H1 (cell line): ENCODE measurements at regions not wholly inside any gene's neighbourhood (a gene's known extent, or its start where the extent isn't known, plus 50 kb on each side); places are given as distances from the start of the nearest gene placed in this dataset.

Experiments
- CTCF ChIA-PET: fragments of 300-600 bp; sonication (Branson Sonifier 250); formaldehyde crosslinking; loops from one replicate; lab custom pipeline; 2021; ENCODE audit not compliant: partially characterized antibody; lab: Charles Lee
- POLR2A ChIA-PET: fragments of 300-600 bp; sonication (Branson Sonifier 250); formaldehyde crosslinking; loops from one replicate; lab custom pipeline; 2021; ENCODE audit warnings: inconsistent platforms; ENCODE audit not compliant: partially characterized antibody; lab: Charles Lee
- DNase-seq, 2 experiments: peaks; one replicate each; pipeline versions ENCODE4 v3.0.0 to v3.0.0-alpha.2; 2010 to 2022; ENCODE audit warnings: low spot score in 2 of 2, low read depth in 1 of 2, mixed read lengths in 1 of 2
- FAIRE-seq: peaks from 2 replicates; lab custom pipeline; 2011; peaks lifted over from hg19 to GRCh38; lab: Jason Lieb, UNC
- H2AFZ ChIP-seq: 2 replicates; pipeline ENCODE4 v1.8.1; 2012; ENCODE audit warnings: low read length, inconsistent platforms
- H2AK5ac ChIP-seq: 2 replicates; pipeline ENCODE4 v1.6.1; 2013; ENCODE audit warnings: low read depth, low read length
- H2BK120ac ChIP-seq: replicated peaks from 2 replicates; pipeline ENCODE3; 2013; ENCODE audit warnings: low read depth, low read length, inconsistent platforms
- H2BK12ac ChIP-seq: 2 replicates; pipeline ENCODE4 v1.6.1; 2013; ENCODE audit warnings: low read depth, low read length
- H2BK15ac ChIP-seq: 2 replicates; pipeline ENCODE4 v1.6.1; 2013; ENCODE audit warnings: low read length
- H2BK20ac ChIP-seq: 2 replicates; pipeline ENCODE4 v1.6.1; 2013; ENCODE audit warnings: low read length
- H2BK5ac ChIP-seq: 2 replicates; pipeline ENCODE4 v1.6.1; 2013; ENCODE audit warnings: low read depth, low read length
- H3K14ac ChIP-seq: 2 replicates; pipeline ENCODE4 v1.6.1; 2013; ENCODE audit warnings: inconsistent platforms; ENCODE audit not compliant: insufficient read length
- H3K18ac ChIP-seq: 2 replicates; pipeline ENCODE4 v1.6.1; 2013; ENCODE audit warnings: low read length; ENCODE audit errors: extremely low read depth
- H3K23ac ChIP-seq: 2 replicates; pipeline ENCODE4 v1.6.1; 2013; ENCODE audit warnings: inconsistent platforms; ENCODE audit not compliant: insufficient read length
- H3K23me2 ChIP-seq: 2 replicates; pipeline ENCODE4 v1.6.1; 2013; ENCODE audit warnings: low read depth, low read length
- H3K27ac ChIP-seq: 2 replicates; pipeline ENCODE4 v1.6.1; 2011; ENCODE audit warnings: low read depth, low read length, inconsistent platforms
- H3K27me3 ChIP-seq, 4 experiments: replicated peaks in 1 of 4; 1 replicate in 1 of 4; 2 replicates in 3 of 4; pipeline versions ENCODE4 v1.6.1 to v1.8.1; 2011 to 2013; ENCODE audit warnings: low read length in 3 of 4, mild to moderate bottlenecking in 3 of 4, inconsistent platforms in 2 of 4, mixed read lengths in 2 of 4, moderate library complexity in 1 of 4; ENCODE audit not compliant: control insufficient read depth in 3 of 4, insufficient read depth in 3 of 4; ENCODE audit errors: extremely low read depth in 1 of 4
- H3K36me3 ChIP-seq, 4 experiments: 2 replicates each; pipeline versions ENCODE4 v1.6.1 to v1.8.1; 2011 to 2013; ENCODE audit warnings: mild to moderate bottlenecking in 4 of 4, low read length in 3 of 4, moderate library complexity in 2 of 4, control low read depth in 1 of 4, inconsistent platforms in 1 of 4; ENCODE audit not compliant: insufficient read depth in 4 of 4, control insufficient read depth in 2 of 4
- H3K4ac ChIP-seq: replicated peaks from 2 replicates; pipeline ENCODE3; 2013; ENCODE audit warnings: low read length, low read depth, mixed read lengths, inconsistent platforms; ENCODE audit not compliant: insufficient read length
- H3K4me1 ChIP-seq, 4 experiments: replicated peaks in 1 of 4; 1 replicate in 1 of 4; 2 replicates in 3 of 4; pipeline versions ENCODE4 v1.6.1 to v1.8.1; 2011 to 2013; ENCODE audit warnings: low read length in 3 of 4, inconsistent platforms in 2 of 4, mixed read lengths in 1 of 4; ENCODE audit not compliant: insufficient read depth in 4 of 4, control insufficient read depth in 3 of 4
- H3K4me2 ChIP-seq, 2 experiments: 2 replicates each; pipeline versions ENCODE4 v1.6.1 to v1.8.1; 2011 to 2013; ENCODE audit warnings: low read depth in 2 of 2, low read length in 2 of 2, control low read depth in 1 of 2, inconsistent platforms in 1 of 2, mild to moderate bottlenecking in 1 of 2; ENCODE audit not compliant: insufficient read depth in 1 of 2
- H3K4me3 ChIP-seq, 4 experiments: fragments of 200-600, 300-600 bp in 1 of 4; sonication (generic), shearing (Covaris generic), sonication (Bioruptor Twin) in 1 of 4; 2 replicates each; pipeline versions ENCODE4 v1.5.1 to v1.8.1; 2011 to 2016; ENCODE audit warnings: low read length in 4 of 4, low read depth in 3 of 4, control low read depth in 2 of 4, inconsistent platforms in 2 of 4, mild to moderate bottlenecking in 2 of 4, mixed read lengths in 1 of 4, moderate library complexity in 1 of 4; ENCODE audit not compliant: insufficient read depth in 2 of 4; ENCODE audit errors: extremely low read depth in 1 of 4
- H3K56ac ChIP-seq: replicated peaks from 2 replicates; pipeline ENCODE3; 2013; ENCODE audit warnings: low read depth, mild to moderate bottlenecking, mixed read lengths, low read length, inconsistent platforms; ENCODE audit not compliant: insufficient read length
- H3K79me1 ChIP-seq: 2 replicates; pipeline ENCODE4 v1.6.1; 2013; ENCODE audit warnings: low read depth, low read length, control low read depth
- H3K79me2 ChIP-seq, 2 experiments: 2 replicates each; pipeline versions ENCODE4 v1.6.1 to v1.8.1; 2012 to 2013; ENCODE audit warnings: low read length in 2 of 2, mild to moderate bottlenecking in 2 of 2, inconsistent platforms in 1 of 2; ENCODE audit not compliant: insufficient read depth in 2 of 2, control insufficient read depth in 1 of 2
- H3K9ac ChIP-seq, 4 experiments: replicated peaks in 1 of 4; 1 replicate in 1 of 4; 2 replicates in 3 of 4; pipeline versions ENCODE4 v1.6.1 to v1.8.1; 2011 to 2013; ENCODE audit warnings: low read depth in 3 of 4, low read length in 3 of 4, control low read depth in 2 of 4, mild to moderate bottlenecking in 2 of 4, moderate library complexity in 2 of 4, inconsistent platforms in 1 of 4; ENCODE audit errors: extremely low read depth in 1 of 4
- H3K9me3 ChIP-seq, 2 experiments: 2 replicates each; pipeline versions ENCODE4 v1.6.1 to v1.8.1; 2012 to 2013; ENCODE audit warnings: mild to moderate bottlenecking in 2 of 2, moderate library complexity in 2 of 2, control low read depth in 1 of 2, inconsistent platforms in 1 of 2, low read depth in 1 of 2, low read length in 1 of 2, mixed read lengths in 1 of 2; ENCODE audit not compliant: insufficient read depth in 2 of 2
- H4K20me1 ChIP-seq, 2 experiments: replicated peaks in 1 of 2; 2 replicates each; pipeline versions ENCODE3 to v1.8.1; 2011 to 2013; ENCODE audit warnings: inconsistent platforms in 2 of 2, low read length in 2 of 2, mild to moderate bottlenecking in 1 of 2; ENCODE audit not compliant: insufficient read depth in 2 of 2, control insufficient read depth in 1 of 2
- H4K5ac ChIP-seq: 2 replicates; pipeline ENCODE4 v1.6.1; 2013; ENCODE audit warnings: low read length, low read depth, mixed read lengths, inconsistent platforms; ENCODE audit not compliant: insufficient read length
- H4K8ac ChIP-seq: 2 replicates; pipeline ENCODE4 v1.8.0; 2013; ENCODE audit warnings: mild to moderate bottlenecking, moderate library complexity, low read length, inconsistent platforms; ENCODE audit not compliant: insufficient read depth; ENCODE audit errors: extremely low read depth
- H4K91ac ChIP-seq: replicated peaks from 2 replicates; pipeline ENCODE3; 2013; ENCODE audit warnings: low read length, mixed read lengths, inconsistent platforms; ENCODE audit not compliant: insufficient read length
- BCL11A ChIP-seq, 2 experiments: IDR thresholded peaks; one replicate each; pipeline ENCODE4 v1.6.1; 2011; ENCODE audit warnings: low read depth in 2 of 2, low read length in 2 of 2, mild to moderate bottlenecking in 2 of 2
- BRCA1 ChIP-seq: IDR thresholded peaks from 2 replicates; pipeline ENCODE4 v1.6.1; 2012; ENCODE audit warnings: low read depth, low read length, improper control_type of control experiment
- CBX5 ChIP-seq: fragments of 300-800, 300-1000 bp; sonication (generic); IDR thresholded peaks from 2 replicates; pipeline ENCODE4 v1.7.1; 2016; ENCODE audit warnings: antibody characterized with exemption, low read length, low read depth
- CHD1 ChIP-seq: IDR thresholded peaks from 2 replicates; pipeline ENCODE4 v1.6.1; 2012; ENCODE audit warnings: low read depth, low read length, improper control_type of control experiment
- EZH2 ChIP-seq: fragments of 200-600 bp; sonication (generic); IDR thresholded peaks from 2 replicates; pipeline ENCODE4 v1.7.1; 2012; ENCODE audit warnings: low read depth, mild to moderate bottlenecking, moderate library complexity, low read length, inconsistent platforms; ENCODE audit not compliant: severe bottlenecking
- HDAC6 ChIP-seq: IDR thresholded peaks from one replicate; pipeline ENCODE4 v1.7.1; 2012; ENCODE audit warnings: low read depth, mild to moderate bottlenecking, inconsistent platforms, low read length, moderate library complexity
- KDM4A ChIP-seq: IDR thresholded peaks from one replicate; pipeline ENCODE4 v1.7.1; 2012; ENCODE audit warnings: low read depth, mild to moderate bottlenecking, moderate library complexity, low read length, inconsistent platforms; ENCODE audit not compliant: severe bottlenecking
- NANOG ChIP-seq: IDR thresholded peaks from 2 replicates; pipeline ENCODE4 v1.6.1; 2011; ENCODE audit warnings: low read length, low read depth, mild to moderate bottlenecking, inconsistent platforms; ENCODE audit not compliant: insufficient read depth, poor library complexity, severe bottlenecking
- RFX5 ChIP-seq: IDR thresholded peaks from 2 replicates; pipeline ENCODE4 v1.6.1; 2011; ENCODE audit warnings: low read depth, low read length, improper control_type of control experiment, borderline replicate concordance
- SP1 ChIP-seq: IDR thresholded peaks from 2 replicates; pipeline ENCODE4 v1.6.1; 2011; ENCODE audit warnings: low read depth, low read length
- SUZ12 ChIP-seq: fragments of 200-600 bp; sonication (generic); IDR thresholded peaks from 2 replicates; pipeline ENCODE4 v1.6.1; 2012; ENCODE audit warnings: mild to moderate bottlenecking, inconsistent platforms, low read length, moderate library complexity, mixed read lengths
- TAF1 ChIP-seq: IDR thresholded peaks from 2 replicates; pipeline ENCODE4 v1.6.1; 2011; ENCODE audit warnings: mild to moderate bottlenecking, low read depth, low read length
- WGBS, 2 experiments: shearing (Covaris generic) in 1 of 2; methylation state at CpG; one replicate each; pipeline versions ENCODE4 v1.1.6 to v1.1.7; 2013 to 2015; ENCODE audit warnings: low lambda C conversion rate in 2 of 2, mixed read lengths in 2 of 2, inconsistent platforms in 1 of 2, low coverage in 1 of 2, missing lambda C conversion rate in 1 of 2; ENCODE audit not compliant: insufficient replicate concordance in 2 of 2, insufficient coverage in 1 of 2, insufficient read length in 1 of 2; ENCODE audit errors: extremely low coverage in 1 of 2, missing lambda C conversion rate in 1 of 2; 5-methylcytosine and 5-hydroxymethylcytosine counted together

DNA sequence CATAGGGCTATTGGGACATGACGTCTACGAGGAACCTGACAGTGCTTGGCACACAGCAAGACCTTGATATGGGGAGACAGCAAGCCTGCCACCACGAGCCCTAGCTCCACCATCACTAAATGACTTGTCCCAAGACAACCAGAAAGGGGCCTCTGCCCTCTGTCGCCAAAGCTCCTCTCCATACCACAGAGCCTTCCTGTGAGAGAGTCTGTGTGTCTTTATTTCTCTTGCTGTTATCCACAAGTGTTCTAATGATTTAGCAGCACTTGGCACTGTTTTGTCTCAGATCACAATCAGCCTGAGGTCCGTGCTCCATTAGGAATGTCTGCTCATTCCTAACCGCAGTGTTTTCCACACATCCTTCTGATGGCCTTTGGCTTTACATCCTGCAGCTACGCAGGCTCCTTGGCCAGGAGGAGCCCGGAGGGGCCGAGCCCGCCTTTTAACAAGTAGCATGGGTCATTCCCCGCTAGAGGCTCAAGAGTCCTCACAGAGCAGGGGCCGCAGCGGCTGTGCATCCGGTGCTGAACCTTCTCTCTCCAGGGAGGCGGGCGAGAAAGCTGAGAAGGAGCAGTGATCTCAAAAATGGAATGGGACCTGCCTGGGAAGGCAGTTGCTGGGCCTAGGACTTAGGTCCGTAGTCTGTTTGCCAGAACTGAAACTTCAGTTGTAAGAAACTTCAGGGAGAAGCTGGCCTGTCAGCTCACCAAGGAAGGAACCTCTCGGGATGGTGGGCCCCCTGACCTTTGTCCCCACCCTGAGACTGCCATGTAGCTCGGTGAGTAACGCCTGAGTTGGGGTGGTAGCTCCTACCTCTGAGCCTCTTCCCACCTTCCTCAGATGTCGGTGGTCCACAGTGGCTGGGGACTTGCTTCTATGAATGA lies 61.1 kb upstream of the HMGB1 start:
- CTCF ChIA-PET = interaction anchor here (1.2 to 1.4 kb wide), 2 partner anchors 24 to 91 kb away, joined by 3 read pairs; no protein-coding TSS in a partner anchor
- Histone ChIP-seq H3K23me2 (0 out of 2 replicates have a peak, but pooled peaks cover 2% of the 10 kb centered on the region), H3K4me3 (no peak overlapping the region), H3K79me1 (no peaks in the 10 kb centered on the region), H3K9ac (no peak overlapping the region), H3K27me3 (no peaks in the 10 kb centered on the region), H3K4ac (no peak overlapping the region), H3K14ac (no peak overlapping the region), H4K5ac (no peak overlapping the region), H4K91ac (no peak overlapping the region), H2AFZ (0 out of 2 replicates have a peak overlapping the region, but pooled peaks have one; percentile 40), H3K9me3 (no peaks in the 10 kb centered on the region), H3K18ac (no peak overlapping the region), H4K20me1 (no peaks in the 10 kb centered on the region), H3K4me2 (no peak overlapping the region), H4K8ac (no peak overlapping the region), H3K27ac (no peak overlapping the region), H2BK5ac (no peak overlapping the region), H3K56ac (no peak overlapping the region), H2BK12ac (no peak overlapping the region), H3K4me1 (peaks cover 0 to 3% (median 0%) of the 10 kb centered on the region in 4 experiments; a peak in 1 of 7 replicates), H3K23ac (no peak overlapping the region), H2BK15ac (no peak overlapping the region; the same call in 1 of the 2 replicates), H2AK5ac (no peak overlapping the region), H3K79me2 (no peaks in the 10 kb centered on the region), H2BK20ac (no peak overlapping the region), H2BK120ac (no peak overlapping the region), H3K36me3 (no peaks in the 10 kb centered on the region)
- DNase-seq (no peak), FAIRE-seq (no peak)
- WGBS, 2 experiments = 92% methylated on average over 21 of the region's 21 CpGs; no CpG with 5 or more reads in 1 of the 2 experiments
- POLR2A ChIA-PET = interaction anchor here (1.2 to 1.4 kb wide), 2 partner anchors 12 to 64 kb away, joined by 3 to 4 read pairs; no protein-coding TSS in a partner anchor
- TF ChIP-seq BRCA1 = no peak
- TF ChIP-seq RFX5 = no peak
- no peak for TF ChIP-seq KDM4A
- TF ChIP-seq NANOG = no peak
- TF ChIP-seq HDAC6 = no peak
- no peak for TF ChIP-seq TAF1
- TF ChIP-seq BCL11A (IDR thresholded peaks at IDR 0.05; ENCODE audit: low read depth in 2 of 2, low read length in 2 of 2) = no peak
- TF ChIP-seq CHD1 = no peak
- TF ChIP-seq EZH2 = no peak
- no peak for TF ChIP-seq CBX5
- no peak for TF ChIP-seq SUZ12
- TF ChIP-seq SP1 = no peak
